ENCODE measurements at regions not wholly inside any gene's neighbourhood (a gene's known extent, or its start where the extent isn't known, plus 50 kb on each side); places are given as distances from the start of the nearest gene placed in this dataset.

GRCh38 chr1:221075911-221076310 lies 196.7 kb downstream of the HLX start:
- TF ChIP-seq CTCF (IDR thresholded peaks at IDR 0.05) = no peak
- TF ChIP-seq REST (IDR thresholded peaks at IDR 0.05; ENCODE audit: low read depth, low read length) = no peak
- no peak for TF ChIP-seq YY1 (IDR thresholded peaks at IDR 0.05; ENCODE audit: low read depth)
